ENCODE measurements at regions not wholly inside any gene's neighbourhood (a gene's known extent, or its start where the extent isn't known, plus 50 kb on each side); places are given as distances from the start of the nearest gene placed in this dataset.
A peak's percentile ranks its signal among the peaks of the same experiment; 100 is the strongest.

- DNase-seq (no peak), ATAC-seq (no peak), FAIRE-seq (no peak)
- TF ChIP-seq, protein P1, sequence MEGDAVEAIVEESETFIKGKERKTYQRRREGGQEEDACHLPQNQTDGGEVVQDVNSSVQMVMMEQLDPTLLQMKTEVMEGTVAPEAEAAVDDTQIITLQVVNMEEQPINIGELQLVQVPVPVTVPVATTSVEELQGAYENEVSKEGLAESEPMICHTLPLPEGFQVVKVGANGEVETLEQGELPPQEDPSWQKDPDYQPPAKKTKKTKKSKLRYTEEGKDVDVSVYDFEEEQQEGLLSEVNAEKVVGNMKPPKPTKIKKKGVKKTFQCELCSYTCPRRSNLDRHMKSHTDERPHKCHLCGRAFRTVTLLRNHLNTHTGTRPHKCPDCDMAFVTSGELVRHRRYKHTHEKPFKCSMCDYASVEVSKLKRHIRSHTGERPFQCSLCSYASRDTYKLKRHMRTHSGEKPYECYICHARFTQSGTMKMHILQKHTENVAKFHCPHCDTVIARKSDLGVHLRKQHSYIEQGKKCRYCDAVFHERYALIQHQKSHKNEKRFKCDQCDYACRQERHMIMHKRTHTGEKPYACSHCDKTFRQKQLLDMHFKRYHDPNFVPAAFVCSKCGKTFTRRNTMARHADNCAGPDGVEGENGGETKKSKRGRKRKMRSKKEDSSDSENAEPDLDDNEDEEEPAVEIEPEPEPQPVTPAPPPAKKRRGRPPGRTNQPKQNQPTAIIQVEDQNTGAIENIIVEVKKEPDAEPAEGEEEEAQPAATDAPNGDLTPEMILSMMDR (IDR thresholded peaks at IDR 0.05) = no peak
- Histone ChIP-seq H3K27me3 (no peaks in the 10 kb centered on the region), H3K4me1 (no peaks in the 10 kb centered on the region), H3K4me3 (no peak overlapping the region), H3K36me3 (no peaks in the 10 kb centered on the region), H3K9me3 (no peaks in the 10 kb centered on the region), H3K27ac (no peak overlapping the region)
- WGBS, 2 donors = 84 to 88% methylated on average over 4 of the region's 4 CpGs
- intact Hi-C loops (cut with DNase I) = loop anchor here in 1 of 3 donors (10.0 kb wide), 1 partner anchor 233 kb away; no protein-coding TSS in a partner anchor
Observed at GRCh38 chr6:56361812-56362211, 114.4 kb upstream of the COL21A1 start.

DNA sequence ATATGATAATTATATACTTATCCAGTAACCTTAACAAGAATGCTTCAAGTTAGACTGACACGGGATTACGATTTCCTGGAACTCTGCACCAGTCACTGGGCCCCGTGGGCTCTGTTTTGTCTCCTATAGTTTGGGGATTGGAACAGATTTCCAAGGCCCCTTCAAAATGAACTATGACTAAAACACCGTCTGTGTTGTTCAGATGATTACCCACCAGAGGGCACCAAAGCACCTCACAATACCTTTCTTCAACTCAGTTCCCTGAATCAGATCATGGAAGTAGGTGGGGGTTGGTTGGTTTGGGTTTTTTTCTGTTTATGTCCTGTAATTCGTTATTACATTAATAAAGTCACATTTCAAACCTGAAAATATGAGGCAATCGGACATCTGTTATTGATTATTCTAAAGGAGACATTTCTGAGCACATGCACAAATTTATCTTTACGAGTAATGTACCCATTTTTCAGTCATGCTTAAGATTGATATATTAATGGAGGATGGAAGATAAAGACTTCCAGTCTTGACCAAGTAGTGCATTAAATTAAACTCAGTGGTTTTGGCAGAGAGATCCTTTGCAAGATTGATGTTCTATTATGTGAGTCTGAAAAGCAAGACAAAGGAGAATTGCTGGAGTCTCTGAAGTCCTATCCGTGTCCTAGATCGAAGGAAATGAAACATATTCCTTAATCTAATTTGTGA, 112.0 kb upstream of the COL21A1 start:
- no peaks in the 10 kb centered on the region for H3K9me3 ChIP-seq
- no peaks in the 10 kb centered on the region for H3K36me3 ChIP-seq
- no peaks in the 10 kb centered on the region for H3K4me1 ChIP-seq
- no peak overlapping the region for H3K27ac ChIP-seq
- intact Hi-C loops (cut with DNase I) = loop anchor here in 2 of 3 donors (5.0 to 10.0 kb wide), 3 partner anchors 215 to 235 kb away; no protein-coding TSS in a partner anchor
- ATAC-seq (peak; percentile 87 to 99 (median 97)), FAIRE-seq (peak; percentile 87), DNase-seq (peak in 3 of 6 donors; percentile 50 to 74 (median 52))
- H3K4me3 ChIP-seq = no peak overlapping the region
- WGBS, 2 donors = 29 to 31% methylated on average over 9 of the region's 9 CpGs
- no peaks in the 10 kb centered on the region for H3K27me3 ChIP-seq
- TF ChIP-seq, protein P1 (IDR thresholded peaks at IDR 0.05) = peak; percentile 49 to 70 (median 65)

GRCh38 chr6:56357616-56358373, 110.4 kb upstream of the COL21A1 start:
- 45 to 57% methylated on average over 6 of the region's 6 CpGs for WGBS, 2 donors
- H3K27ac ChIP-seq = no peak overlapping the region
- no peak overlapping the region for H3K4me3 ChIP-seq
- FAIRE-seq (peak; percentile 5), DNase-seq (no peak), ATAC-seq (no peak)
- H3K36me3 ChIP-seq = no peaks in the 10 kb centered on the region
- H3K4me1 ChIP-seq = no peaks in the 10 kb centered on the region
- intact Hi-C loops (cut with DNase I) = loop anchor here in 2 of 3 donors (5.0 to 10.0 kb wide), 3 partner anchors 217 to 237 kb away; no protein-coding TSS in a partner anchor
- no peaks in the 10 kb centered on the region for H3K9me3 ChIP-seq
- TF ChIP-seq, protein P1 (IDR thresholded peaks at IDR 0.05) = no peak
- no peaks in the 10 kb centered on the region for H3K27me3 ChIP-seq

DNA sequence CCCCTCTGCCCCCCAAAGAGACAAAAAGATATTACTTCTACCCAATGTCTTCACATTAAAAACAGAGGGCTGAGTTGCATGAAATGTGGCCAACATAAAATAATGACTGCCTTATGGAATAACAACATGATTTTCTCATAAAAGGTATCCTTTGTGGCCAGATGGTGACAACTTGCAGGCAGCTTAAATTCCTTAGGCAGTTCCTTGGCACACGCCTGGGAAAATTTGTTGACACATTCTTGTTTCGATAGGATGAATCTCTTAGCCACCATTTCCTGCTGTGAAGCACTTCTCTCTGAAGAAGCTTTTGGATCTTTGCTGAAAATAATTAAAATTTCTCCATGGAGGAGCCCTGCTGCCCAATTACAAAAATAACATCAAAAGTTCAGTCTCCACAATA, 109.0 kb upstream of the COL21A1 start:
- ATAC-seq (no peak), FAIRE-seq (no peak)
- intact Hi-C loops (cut with DNase I) = loop anchor here in 2 of 3 donors (5.0 to 10.0 kb wide), 3 partner anchors 218 to 238 kb away; no protein-coding TSS in a partner anchor

More for the DNA sequence above, 109.0 kb upstream of the COL21A1 start:
- no peaks in the 10 kb centered on the region for H3K36me3 ChIP-seq
- WGBS, 2 donors = 25 to 36% methylated on average over 2 of the region's 2 CpGs
- TF ChIP-seq, protein P1 (IDR thresholded peaks at IDR 0.05) = no peak
- no peaks in the 10 kb centered on the region for H3K4me1 ChIP-seq
- H3K4me3 ChIP-seq = no peak overlapping the region
- DNase-seq = no peak
- H3K27ac ChIP-seq = no peak overlapping the region
- H3K9me3 ChIP-seq = no peaks in the 10 kb centered on the region
- no peaks in the 10 kb centered on the region for H3K27me3 ChIP-seq
